Mesodermal cell (in vitro differentiated cells): ENCODE measurements at regions not wholly inside any gene's neighbourhood (a gene's known extent, or its start where the extent isn't known, plus 50 kb on each side); places are given as distances from the start of the nearest gene placed in this dataset.
"Not testable (repeated sequence)": the region's sequence is repeated elsewhere in the genome, so short reads cannot be mapped to it uniquely, and the experiment has no call there.

Experiments used
- H3K27ac ChIP-seq: 2 replicates; pipeline ENCODE4 v1.7.0; 2013; ENCODE audit warnings: mild to moderate bottlenecking, low read depth, low read length, moderate library complexity; ENCODE audit not compliant: severe bottlenecking
- H3K36me3 ChIP-seq: 2 replicates; pipeline ENCODE4 v1.7.1; 2013; ENCODE audit warnings: mild to moderate bottlenecking, low read length, moderate library complexity; ENCODE audit not compliant: control insufficient read depth, insufficient read depth
- H3K4me1 ChIP-seq: one replicate; pipeline ENCODE4 v1.7.1; 2013; ENCODE audit warnings: mild to moderate bottlenecking, low read length; ENCODE audit not compliant: insufficient read depth, control insufficient read depth, poor library complexity, severe bottlenecking
- H3K4me3 ChIP-seq: 2 replicates; pipeline ENCODE4 v1.7.0; 2013; ENCODE audit warnings: low read length, control low read depth, mild to moderate bottlenecking; ENCODE audit not compliant: insufficient read depth, poor library complexity, severe bottlenecking; ENCODE audit errors: extremely low read depth
- H3K9me3 ChIP-seq: 2 replicates; pipeline ENCODE4 v1.7.1; 2013; ENCODE audit warnings: mild to moderate bottlenecking, low read length, moderate library complexity; ENCODE audit not compliant: control insufficient read depth
- WGBS, 2 experiments: methylation state at CpG; one replicate each; pipeline ENCODE4 v1.1.5; 2013; ENCODE audit warnings: missing lambda C conversion rate in 2 of 2; ENCODE audit not compliant: insufficient coverage in 2 of 2; 5-methylcytosine and 5-hydroxymethylcytosine counted together

GRCh38 chr7:65145710-65146109 lies 139.2 kb upstream of the ERV3-1 start:
- H3K4me1 ChIP-seq, H3K4me3 ChIP-seq, H3K27ac ChIP-seq, H3K9me3 ChIP-seq, H3K36me3 ChIP-seq: not testable (repeated sequence)

GRCh38 chr7:65145008-65145407 lies 138.5 kb upstream of the ERV3-1 start:
- H3K4me3 ChIP-seq, H3K27ac ChIP-seq, H3K9me3 ChIP-seq, H3K4me1 ChIP-seq, H3K36me3 ChIP-seq: not testable (repeated sequence)
- WGBS, 2 experiments = no CpG with 5 or more reads among the region's 1 CpG

- WGBS, 2 experiments = 73 to 91% methylated on average over 2 of the region's 2 CpGs
- H3K36me3 ChIP-seq, H3K4me1 ChIP-seq, H3K27ac ChIP-seq, H3K4me3 ChIP-seq, H3K9me3 ChIP-seq: not testable (repeated sequence)
These were observed 138.1 kb upstream of the ERV3-1 start for GRCh38 chr7:65144557-65144956.

- not testable (repeated sequence) for H3K27ac ChIP-seq, H3K9me3 ChIP-seq, H3K4me1 ChIP-seq, H3K4me3 ChIP-seq, H3K36me3 ChIP-seq
- 0% methylated on average over 1 of the region's 2 CpGs for WGBS, 2 experiments
These were observed 137.6 kb upstream of the ERV3-1 start for GRCh38 chr7:65144119-65144518.

- H3K4me1 ChIP-seq, H3K9me3 ChIP-seq, H3K36me3 ChIP-seq, H3K27ac ChIP-seq, H3K4me3 ChIP-seq: not testable (repeated sequence)
- 100% methylated on average over 2 of the region's 6 CpGs; no CpG with 5 or more reads in 1 of the 2 experiments for WGBS, 2 experiments
These were observed 135.4 kb upstream of the ERV3-1 start for GRCh38 chr7:65141894-65142293.

- H3K4me1 ChIP-seq, H3K4me3 ChIP-seq, H3K27ac ChIP-seq, H3K9me3 ChIP-seq, H3K36me3 ChIP-seq: not testable (repeated sequence)
- whole genome bisulfite sequencing, 2 experiments = 0% methylated on average over 5 of the region's 20 CpGs; no CpG with 5 or more reads in 1 of the 2 experiments
These were observed 134.9 kb upstream of the ERV3-1 start for GRCh38 chr7:65141405-65141778.

- WGBS, 2 experiments = no CpG with 5 or more reads among the region's 79 CpGs
- not testable (repeated sequence) for H3K4me1 ChIP-seq, H3K36me3 ChIP-seq, H3K4me3 ChIP-seq, H3K9me3 ChIP-seq, H3K27ac ChIP-seq
These were observed 134.3 kb upstream of the ERV3-1 start for GRCh38 chr7:65140543-65141404.

- not testable (repeated sequence) for H3K27ac ChIP-seq, H3K9me3 ChIP-seq, H3K4me3 ChIP-seq, H3K36me3 ChIP-seq, H3K4me1 ChIP-seq
- no CpG with 5 or more reads among the region's 5 CpGs for whole genome bisulfite sequencing, 2 experiments
These were observed 130.4 kb upstream of the ERV3-1 start for GRCh38 chr7:65136850-65137249.

- not testable (repeated sequence) for H3K36me3 ChIP-seq, H3K4me1 ChIP-seq, H3K9me3 ChIP-seq, H3K4me3 ChIP-seq, H3K27ac ChIP-seq
- WGBS, 2 experiments = no CpG with 5 or more reads among the region's 3 CpGs
These were observed 126.6 kb upstream of the ERV3-1 start for GRCh38 chr7:65133087-65133486.

- not testable (repeated sequence) for H3K27ac ChIP-seq, H3K36me3 ChIP-seq, H3K9me3 ChIP-seq, H3K4me1 ChIP-seq, H3K4me3 ChIP-seq
- WGBS, 2 experiments = no CpG with 5 or more reads among the region's 1 CpG
These were observed 125.8 kb upstream of the ERV3-1 start for GRCh38 chr7:65132256-65132655.

GRCh38 chr7:65127364-65127763 lies 120.9 kb upstream of the ERV3-1 start:
- WGBS, 2 experiments = no CpG with 5 or more reads among the region's 5 CpGs
- not testable (repeated sequence) for H3K4me3 ChIP-seq, H3K4me1 ChIP-seq, H3K36me3 ChIP-seq, H3K27ac ChIP-seq, H3K9me3 ChIP-seq
